HCT116 (cell line): ENCODE measurements at regions not wholly inside any gene's neighbourhood (a gene's known extent, or its start where the extent isn't known, plus 50 kb on each side); places are given as distances from the start of the nearest gene placed in this dataset.

Source experiments
- ATAC-seq: fragments of 200-7000 bp; cut with Tn5 transposase; 2 replicates; pipeline ENCODE4 v1.9.1; 2020; ENCODE audit warnings: mild to moderate bottlenecking, moderate library complexity
- BruUV-seq: library from RNA; stranded (reverse); fragments of 400-500 nt; replicated peaks from 2 replicates; lab custom pipeline; 2021; lab: Mats Ljungman, UMichigan
- CTCF ChIA-PET: fragments of 300-600 bp; sonication (Branson Sonifier 250); formaldehyde crosslinking; loops from one replicate; lab custom pipeline; 2021; ENCODE audit warnings: antibody characterized with exemption; lab: Charles Lee
- POLR2A ChIA-PET: fragments of 300-600, 350-600 bp; sonication (Branson Sonifier 250); formaldehyde crosslinking; loops from one replicate; lab custom pipeline; 2021; ENCODE audit warnings: antibody characterized with exemption; lab: Charles Lee
- RAD21 ChIA-PET, 2 experiments: fragments of 300-600 bp; sonication (Branson Sonifier 250); formaldehyde crosslinking; loops; one replicate each; lab custom pipeline; 2023; ENCODE audit warnings: low total read pairs in 2 of 2; ENCODE audit not compliant: uncharacterized antibody in 2 of 2, unreplicated experiment in 2 of 2, low non-redundant PET in 1 of 2; lab: Charles Lee
- DNase-seq: peaks from one replicate; pipeline ENCODE4 v3.0.0-alpha.2; 2010; ENCODE audit warnings: low read depth, low spot score
- H2AFZ ChIP-seq: fragments of 200-600 bp; shearing (Covaris generic), sonication (generic); 2 replicates; pipeline ENCODE4 v1.6.1; 2017; ENCODE audit warnings: low read depth, mixed run types, mixed read lengths, antibody characterized with exemption, low read length; ENCODE audit not compliant: poor library complexity, severe bottlenecking
- H3K27ac ChIP-seq: 2 replicates; pipeline ENCODE4 v1.5.1; 2012; ENCODE audit warnings: low read depth, low read length
- H3K27me3 ChIP-seq: fragments of 200-600 bp; sonication (generic); 2 replicates; pipeline ENCODE4 v1.6.1; 2016; ENCODE audit warnings: mixed run types, low read length, mixed read lengths; ENCODE audit not compliant: insufficient read depth
- H3K36me3 ChIP-seq, 2 experiments: fragments of 200-500 bp in 1 of 2; fragments of 200-600 bp in 1 of 2; sonication (Bioruptor generic) in 1 of 2; sonication (generic) in 1 of 2; 2 replicates each; pipeline versions ENCODE4 v1.5.1 to v1.6.1; 2014 to 2016; ENCODE audit warnings: low read length in 2 of 2, inconsistent platforms in 1 of 2, mixed read lengths in 1 of 2, mixed run types in 1 of 2; ENCODE audit not compliant: insufficient read depth in 2 of 2, control insufficient read depth in 1 of 2
- H3K4me1 ChIP-seq, 2 experiments: fragments of 200-600 bp in 1 of 2; sonication (generic) in 1 of 2; 2 replicates each; pipeline versions ENCODE4 v1.5.1 to v1.6.1; 2012 to 2017; ENCODE audit warnings: low read length in 2 of 2, inconsistent platforms in 1 of 2, mild to moderate bottlenecking in 1 of 2, mixed read lengths in 1 of 2, mixed run types in 1 of 2, moderate library complexity in 1 of 2; ENCODE audit not compliant: insufficient read depth in 2 of 2, control insufficient read depth in 1 of 2
- H3K4me2 ChIP-seq: fragments of 200-600 bp; sonication (generic); 2 replicates; pipeline ENCODE4 v1.6.1; 2017; ENCODE audit warnings: mixed run types, low read length, mixed read lengths
- H3K4me3 ChIP-seq, 2 experiments: fragments of 200-600 bp in 1 of 2; sonication (generic) in 1 of 2; replicated peaks in 1 of 2; 2 replicates each; pipeline ENCODE4 v1.5.1; 2011 to 2016; ENCODE audit warnings: low read length in 2 of 2, control low read depth in 1 of 2, low read depth in 1 of 2, mild to moderate bottlenecking in 1 of 2, mixed read lengths in 1 of 2, mixed run types in 1 of 2
- H3K79me2 ChIP-seq: fragments of 200-600 bp; sonication (generic); 2 replicates; pipeline ENCODE4 v1.6.1; 2017; ENCODE audit warnings: mild to moderate bottlenecking, mixed run types, low read length, moderate library complexity, mixed read lengths; ENCODE audit not compliant: insufficient read depth
- H3K9ac ChIP-seq: fragments of 200-600 bp; sonication (generic); 2 replicates; pipeline ENCODE4 v1.6.1; 2016; ENCODE audit warnings: low read length, mixed read lengths
- H3K9me2 ChIP-seq: fragments of 200-600 bp; sonication (generic), shearing (Covaris generic); 2 replicates; pipeline ENCODE4 v1.6.1; 2017; ENCODE audit warnings: mixed run types, mild to moderate bottlenecking, moderate library complexity; ENCODE audit not compliant: insufficient read depth
- H3K9me3 ChIP-seq, 2 experiments: fragments of 200-500 bp in 1 of 2; fragments of 200-600 bp in 1 of 2; sonication (Bioruptor generic) in 1 of 2; sonication (generic) in 1 of 2; 2 replicates each; pipeline ENCODE4 v1.6.1; 2014 to 2017; ENCODE audit warnings: low read length in 2 of 2, mixed read lengths in 2 of 2, inconsistent platforms in 1 of 2, low read depth in 1 of 2, mild to moderate bottlenecking in 1 of 2, mixed run types in 1 of 2, moderate library complexity in 1 of 2; ENCODE audit not compliant: control insufficient read depth in 1 of 2, insufficient read depth in 1 of 2
- H4K20me1 ChIP-seq: fragments of 200-600 bp; sonication (generic), shearing (Covaris generic); 2 replicates; pipeline ENCODE4 v1.6.1; 2017; ENCODE audit warnings: mixed run types, mild to moderate bottlenecking, moderate library complexity; ENCODE audit not compliant: insufficient read depth
- CEBPB ChIP-seq: IDR thresholded peaks from 2 replicates; pipeline ENCODE4 v1.6.1; 2012; ENCODE audit warnings: low read depth
- EGR1 ChIP-seq: IDR thresholded peaks from 2 replicates; pipeline ENCODE4 v1.6.1; 2012; ENCODE audit warnings: low read depth
- ELF1 ChIP-seq: IDR thresholded peaks from 2 replicates; pipeline ENCODE4 v1.6.1; 2012; ENCODE audit warnings: low read depth, borderline replicate concordance
- EZH2 ChIP-seq: fragments of 200-600 bp; sonication (generic); IDR thresholded peaks from 2 replicates; pipeline ENCODE4 v1.6.1; 2017; ENCODE audit warnings: antibody characterized with exemption, mixed run types
- EZH2phosphoT487 ChIP-seq: fragments of 200-600 bp; IDR thresholded peaks from 2 replicates; pipeline ENCODE4 v1.6.1; 2018; ENCODE audit warnings: antibody characterized with exemption, borderline replicate concordance
- FOSL1 ChIP-seq: IDR thresholded peaks from 2 replicates; pipeline ENCODE4 v1.6.1; 2012; ENCODE audit warnings: low read depth
- JUND ChIP-seq: IDR thresholded peaks from 2 replicates; pipeline ENCODE4 v1.6.1; 2012
- POLR2A ChIP-seq: IDR thresholded peaks from 2 replicates; pipeline ENCODE4 v1.7.0; 2011; ENCODE audit warnings: borderline replicate concordance; ENCODE audit not compliant: insufficient read depth, insufficient read length; ENCODE audit errors: extremely low read depth
- RAD21 ChIP-seq: IDR thresholded peaks from 2 replicates; pipeline ENCODE4 v1.6.1; 2012; ENCODE audit warnings: low read depth, mild to moderate bottlenecking
- SRF ChIP-seq: IDR thresholded peaks from 2 replicates; pipeline ENCODE4 v1.6.1; 2012; ENCODE audit warnings: low read depth
- TCF7L2 ChIP-seq: IDR thresholded peaks from 2 replicates; pipeline ENCODE4 v1.7.0; 2011; ENCODE audit warnings: borderline replicate concordance, inconsistent platforms; ENCODE audit not compliant: insufficient read depth, insufficient read length; ENCODE audit errors: extremely low read depth
- YY1 ChIP-seq: IDR thresholded peaks from 2 replicates; pipeline ENCODE4 v1.6.1; 2011; ENCODE audit warnings: low read length, low read depth, moderate library complexity, mild to moderate bottlenecking; ENCODE audit not compliant: insufficient replicate concordance; ENCODE audit errors: extremely low read depth
- ZNF274 ChIP-seq: fragments of 200-500 bp; sonication (Bioruptor generic); IDR thresholded peaks from 2 replicates; pipeline ENCODE4 v1.6.1; 2014; ENCODE audit warnings: mild to moderate bottlenecking, low read depth, low read length, inconsistent platforms
- intact Hi-C: fragments of 100-400 bp; cut with micrococcal nuclease; formaldehyde crosslinking; loops from 2 replicates; pipeline ENCODE4 v1.10.0; 2022
- TF ChIP-seq, protein P1 (sequence below): IDR thresholded peaks from 2 replicates; pipeline ENCODE4 v1.6.1; 2012; ENCODE audit warnings: low read depth
- TF ChIP-seq, protein P2 (sequence below): IDR thresholded peaks from 2 replicates; pipeline ENCODE4 v1.6.1; 2012
- TF ChIP-seq, protein P3 (sequence below), 3 experiments: fragments of 200-600 bp in 1 of 3; sonication (generic) in 1 of 3; IDR thresholded peaks in 2 of 3; conservative IDR thresholded peaks in 1 of 3; 2 replicates each; pipeline ENCODE4 v1.5.1; 2012 to 2017; ENCODE audit warnings: low read depth in 2 of 3, low read length in 2 of 3, antibody characterized with exemption in 1 of 3, borderline replicate concordance in 1 of 3, control low read depth in 1 of 3, mild to moderate bottlenecking in 1 of 3, mixed read lengths in 1 of 3, mixed run types in 1 of 3, moderate library complexity in 1 of 3; ENCODE audit not compliant: insufficient read depth in 1 of 3
- TF ChIP-seq, protein P4 (sequence below): IDR thresholded peaks from 2 replicates; pipeline ENCODE4 v1.6.1; 2012

DNA sequence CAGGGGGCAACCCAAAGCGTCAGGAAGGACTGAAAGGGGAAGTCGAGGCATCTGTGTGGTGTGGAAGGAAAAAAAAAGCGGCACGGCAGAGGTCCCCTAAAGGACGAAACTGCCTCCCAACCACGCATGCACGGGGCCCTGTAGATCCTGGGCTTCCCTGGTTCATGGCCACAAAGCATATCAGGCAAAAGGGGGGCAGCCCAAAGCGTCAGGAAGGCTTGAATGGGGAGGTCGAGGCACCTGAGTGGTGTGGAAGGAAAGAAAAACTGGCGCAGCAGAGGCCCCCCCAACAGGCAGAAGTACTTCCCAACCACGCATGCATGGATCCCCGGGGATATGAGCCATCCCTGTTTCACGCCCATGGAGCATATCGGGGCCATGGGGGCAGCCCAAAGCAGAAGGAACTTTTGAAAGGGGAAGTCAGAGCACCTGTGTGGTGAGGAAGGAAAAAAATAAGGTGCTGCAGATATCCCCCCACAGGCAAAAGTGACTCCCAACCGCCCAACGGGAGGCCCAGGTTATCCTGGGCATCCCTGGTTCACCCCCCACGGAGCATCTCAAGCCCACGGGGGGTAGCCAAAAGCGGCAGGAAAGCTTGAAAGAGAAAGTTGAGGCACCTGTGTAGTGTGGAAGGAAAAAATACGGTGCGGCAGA lies 581.2 kb downstream of the ALG10 start:
- H3K4me1 ChIP-seq, result no peaks in the 10 kb centered on the region
- H2AFZ ChIP-seq, result no peak overlapping the region
- H3K27me3 ChIP-seq, result no peaks in the 10 kb centered on the region
- H3K79me2 ChIP-seq, result no peaks in the 10 kb centered on the region
- RAD21 ChIA-PET, result no interaction called here
- no peaks in the 10 kb centered on the region for H3K9me2 ChIP-seq
- H3K9ac ChIP-seq, result no peak overlapping the region
- no peak overlapping the region for H3K4me3 ChIP-seq
- DNase-seq (no peak), ATAC-seq (no peak)
- BruUV-seq, result no TSS peak
- H3K27ac ChIP-seq, result no peak overlapping the region
- peaks cover 0 to 3% of the 10 kb centered on the region in 2 experiments; a peak in 2 of 4 replicates for H3K9me3 ChIP-seq
- no peaks in the 10 kb centered on the region for H3K36me3 ChIP-seq
- POLR2A ChIA-PET, result no interaction called here
- TF ChIP-seq JUND, result no peak
- TF ChIP-seq FOSL1, result no peak
- TF ChIP-seq POLR2A, result no peak
- no peak for TF ChIP-seq EZH2phosphoT487
- TF ChIP-seq, protein P1, sequence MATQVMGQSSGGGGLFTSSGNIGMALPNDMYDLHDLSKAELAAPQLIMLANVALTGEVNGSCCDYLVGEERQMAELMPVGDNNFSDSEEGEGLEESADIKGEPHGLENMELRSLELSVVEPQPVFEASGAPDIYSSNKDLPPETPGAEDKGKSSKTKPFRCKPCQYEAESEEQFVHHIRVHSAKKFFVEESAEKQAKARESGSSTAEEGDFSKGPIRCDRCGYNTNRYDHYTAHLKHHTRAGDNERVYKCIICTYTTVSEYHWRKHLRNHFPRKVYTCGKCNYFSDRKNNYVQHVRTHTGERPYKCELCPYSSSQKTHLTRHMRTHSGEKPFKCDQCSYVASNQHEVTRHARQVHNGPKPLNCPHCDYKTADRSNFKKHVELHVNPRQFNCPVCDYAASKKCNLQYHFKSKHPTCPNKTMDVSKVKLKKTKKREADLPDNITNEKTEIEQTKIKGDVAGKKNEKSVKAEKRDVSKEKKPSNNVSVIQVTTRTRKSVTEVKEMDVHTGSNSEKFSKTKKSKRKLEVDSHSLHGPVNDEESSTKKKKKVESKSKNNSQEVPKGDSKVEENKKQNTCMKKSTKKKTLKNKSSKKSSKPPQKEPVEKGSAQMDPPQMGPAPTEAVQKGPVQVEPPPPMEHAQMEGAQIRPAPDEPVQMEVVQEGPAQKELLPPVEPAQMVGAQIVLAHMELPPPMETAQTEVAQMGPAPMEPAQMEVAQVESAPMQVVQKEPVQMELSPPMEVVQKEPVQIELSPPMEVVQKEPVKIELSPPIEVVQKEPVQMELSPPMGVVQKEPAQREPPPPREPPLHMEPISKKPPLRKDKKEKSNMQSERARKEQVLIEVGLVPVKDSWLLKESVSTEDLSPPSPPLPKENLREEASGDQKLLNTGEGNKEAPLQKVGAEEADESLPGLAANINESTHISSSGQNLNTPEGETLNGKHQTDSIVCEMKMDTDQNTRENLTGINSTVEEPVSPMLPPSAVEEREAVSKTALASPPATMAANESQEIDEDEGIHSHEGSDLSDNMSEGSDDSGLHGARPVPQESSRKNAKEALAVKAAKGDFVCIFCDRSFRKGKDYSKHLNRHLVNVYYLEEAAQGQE, result no peak
- TF ChIP-seq SRF, result no peak
- no peak for TF ChIP-seq ZNF274
- TF ChIP-seq EZH2, result no peak
- TF ChIP-seq, protein P2, sequence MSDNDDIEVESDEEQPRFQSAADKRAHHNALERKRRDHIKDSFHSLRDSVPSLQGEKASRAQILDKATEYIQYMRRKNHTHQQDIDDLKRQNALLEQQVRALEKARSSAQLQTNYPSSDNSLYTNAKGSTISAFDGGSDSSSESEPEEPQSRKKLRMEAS, result no peak
- TF ChIP-seq, protein P3, sequence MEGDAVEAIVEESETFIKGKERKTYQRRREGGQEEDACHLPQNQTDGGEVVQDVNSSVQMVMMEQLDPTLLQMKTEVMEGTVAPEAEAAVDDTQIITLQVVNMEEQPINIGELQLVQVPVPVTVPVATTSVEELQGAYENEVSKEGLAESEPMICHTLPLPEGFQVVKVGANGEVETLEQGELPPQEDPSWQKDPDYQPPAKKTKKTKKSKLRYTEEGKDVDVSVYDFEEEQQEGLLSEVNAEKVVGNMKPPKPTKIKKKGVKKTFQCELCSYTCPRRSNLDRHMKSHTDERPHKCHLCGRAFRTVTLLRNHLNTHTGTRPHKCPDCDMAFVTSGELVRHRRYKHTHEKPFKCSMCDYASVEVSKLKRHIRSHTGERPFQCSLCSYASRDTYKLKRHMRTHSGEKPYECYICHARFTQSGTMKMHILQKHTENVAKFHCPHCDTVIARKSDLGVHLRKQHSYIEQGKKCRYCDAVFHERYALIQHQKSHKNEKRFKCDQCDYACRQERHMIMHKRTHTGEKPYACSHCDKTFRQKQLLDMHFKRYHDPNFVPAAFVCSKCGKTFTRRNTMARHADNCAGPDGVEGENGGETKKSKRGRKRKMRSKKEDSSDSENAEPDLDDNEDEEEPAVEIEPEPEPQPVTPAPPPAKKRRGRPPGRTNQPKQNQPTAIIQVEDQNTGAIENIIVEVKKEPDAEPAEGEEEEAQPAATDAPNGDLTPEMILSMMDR (IDR thresholded peaks at IDR 0.05 in 2 of 3, conservative IDR thresholded peaks at IDR 0.05 in 1 of 3; ENCODE audit: borderline replicate concordance in 1 of 3, insufficient read depth in 1 of 3, low read depth in 2 of 3, low read length in 2 of 3), result no peak
- TF ChIP-seq YY1, result no peak
- no peak for TF ChIP-seq ELF1
- TF ChIP-seq CEBPB, result no peak
- TF ChIP-seq, protein P4, sequence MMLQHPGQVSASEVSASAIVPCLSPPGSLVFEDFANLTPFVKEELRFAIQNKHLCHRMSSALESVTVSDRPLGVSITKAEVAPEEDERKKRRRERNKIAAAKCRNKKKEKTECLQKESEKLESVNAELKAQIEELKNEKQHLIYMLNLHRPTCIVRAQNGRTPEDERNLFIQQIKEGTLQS, result no peak
- TF ChIP-seq RAD21, result no peak
- TF ChIP-seq EGR1, result no peak
- TF ChIP-seq TCF7L2, result no peak
- H4K20me1 ChIP-seq, result no peaks in the 10 kb centered on the region
- no peak overlapping the region for H3K4me2 ChIP-seq
- intact Hi-C loops, result no loop called here
- CTCF ChIA-PET, result no interaction called here
